Endothelial cell of umbilical vein (primary cell): ENCODE measurements at regions not wholly inside any gene's neighbourhood (a gene's known extent, or its start where the extent isn't known, plus 50 kb on each side); places are given as distances from the start of the nearest gene placed in this dataset.

Experiments
- BruUV-seq: library from RNA; stranded (reverse); fragments of 400-500 nt; replicated peaks from 2 replicates; lab custom pipeline; 2021; lab: Mats Ljungman, UMichigan
- CTCF ChIA-PET: fragments of 300-600, 350-600 bp; sonication (Branson Sonifier 250); formaldehyde crosslinking; loops from one replicate; lab custom pipeline; 2021; ENCODE audit warnings: antibody characterized with exemption, inconsistent platforms; lab: Charles Lee
- POLR2A ChIA-PET: fragments of 300-600, 350-600 bp; sonication (Branson Sonifier 250); formaldehyde crosslinking; loops from one replicate; lab custom pipeline; 2021; ENCODE audit warnings: antibody characterized with exemption, inconsistent platforms; lab: Charles Lee
- DNase-seq: peaks from one replicate; pipeline ENCODE4 v3.0.0-alpha.2; 2011; ENCODE audit warnings: low read depth, low spot score
- FAIRE-seq: peaks from 2 replicates; lab custom pipeline; 2011; peaks lifted over from hg19 to GRCh38; lab: Jason Lieb, UNC
- H2AFZ ChIP-seq: 2 replicates; pipeline ENCODE4 v1.6.0; 2012; ENCODE audit warnings: low read depth, low read length, control low read depth, inconsistent platforms
- H3K27ac ChIP-seq: 2 replicates; pipeline ENCODE4 v1.5.1; 2011; ENCODE audit warnings: low read depth, mild to moderate bottlenecking, control low read depth, low read length, moderate library complexity; ENCODE audit not compliant: insufficient read depth
- H3K27me3 ChIP-seq, 2 experiments: 2 replicates each; pipeline versions ENCODE4 v1.6.0 to v1.6.1; 2011; ENCODE audit warnings: low read length in 2 of 2, mixed read lengths in 1 of 2; ENCODE audit not compliant: control insufficient read depth in 2 of 2, insufficient read depth in 2 of 2
- H3K36me3 ChIP-seq, 2 experiments: 2 replicates in 1 of 2; 3 replicates in 1 of 2; pipeline ENCODE4 v1.5.1; 2011; ENCODE audit warnings: low read length in 2 of 2, mild to moderate bottlenecking in 1 of 2, moderate library complexity in 1 of 2; ENCODE audit not compliant: control insufficient read depth in 2 of 2, insufficient read depth in 2 of 2; ENCODE audit errors: extremely low read depth in 1 of 2
- H3K4me1 ChIP-seq: 3 replicates; pipeline ENCODE4 v1.5.1; 2011; ENCODE audit warnings: mild to moderate bottlenecking, low read length; ENCODE audit not compliant: control insufficient read depth, insufficient read depth; ENCODE audit errors: extremely low read depth
- H3K4me2 ChIP-seq: 2 replicates; pipeline ENCODE4 v1.6.1; 2011; ENCODE audit warnings: low read length, control low read depth, mixed read lengths; ENCODE audit not compliant: insufficient read depth
- H3K4me3 ChIP-seq, 3 experiments: fragments of 200-600 bp in 1 of 3; sonication (generic), shearing (Covaris generic) in 1 of 3; replicated peaks in 1 of 3; 2 replicates each; pipeline ENCODE4 v1.5.1; 2011 to 2016; ENCODE audit warnings: control low read depth in 3 of 3, low read length in 3 of 3, mild to moderate bottlenecking in 2 of 3, inconsistent platforms in 1 of 3, low read depth in 1 of 3, moderate library complexity in 1 of 3; ENCODE audit not compliant: insufficient read depth in 1 of 3
- H3K79me2 ChIP-seq: 2 replicates; pipeline ENCODE4 v1.6.0; 2012; ENCODE audit warnings: low read length, inconsistent platforms; ENCODE audit not compliant: control insufficient read depth, insufficient read depth
- H3K9ac ChIP-seq: replicated peaks from 2 replicates; pipeline ENCODE3; 2011; ENCODE audit warnings: low read length, control low read depth; ENCODE audit not compliant: insufficient read depth; ENCODE audit errors: extremely low read depth
- H3K9me1 ChIP-seq: replicated peaks from 3 replicates; pipeline ENCODE4 v1.6.0; 2011; ENCODE audit warnings: mild to moderate bottlenecking, low read length; ENCODE audit not compliant: control insufficient read depth, insufficient read depth; ENCODE audit errors: extremely low read depth
- H3K9me3 ChIP-seq: replicated peaks from 2 replicates; pipeline ENCODE4 v1.5.1; 2012; ENCODE audit warnings: low read length, inconsistent platforms; ENCODE audit not compliant: control insufficient read depth, insufficient read depth
- H4K20me1 ChIP-seq: replicated peaks from 2 replicates; pipeline ENCODE3; 2011; ENCODE audit warnings: mild to moderate bottlenecking, low read length; ENCODE audit not compliant: control insufficient read depth, insufficient read depth; ENCODE audit errors: extremely low read depth
- CTCF ChIP-seq, 2 donors: IDR thresholded peaks; 1 replicate in 1 of 2; 2 replicates in 1 of 2; pipeline ENCODE4 v1.5.1; 2011; ENCODE audit warnings: low read length in 2 of 2, mild to moderate bottlenecking in 2 of 2, moderate library complexity in 2 of 2, control low read depth in 1 of 2, inconsistent platforms in 1 of 2, low read depth in 1 of 2; ENCODE audit not compliant: insufficient read depth in 1 of 2; ENCODE audit errors: extremely low read depth in 1 of 2
- EZH2 ChIP-seq: IDR thresholded peaks from 2 replicates; pipeline ENCODE4 v1.6.1; 2012; ENCODE audit warnings: borderline replicate concordance, low read depth, mild to moderate bottlenecking, moderate library complexity, low read length, inconsistent platforms; ENCODE audit not compliant: severe bottlenecking
- FOS ChIP-seq: IDR thresholded peaks from 2 replicates; pipeline ENCODE4 v1.6.1; 2011; ENCODE audit warnings: mild to moderate bottlenecking, low read length, moderate library complexity, borderline replicate concordance; ENCODE audit not compliant: insufficient read depth
- GATA2 ChIP-seq: IDR thresholded peaks from 2 replicates; pipeline ENCODE4 v1.7.0; 2011; ENCODE audit warnings: low read depth, mild to moderate bottlenecking, moderate library complexity, mixed read lengths, low read length; ENCODE audit not compliant: insufficient read length, insufficient read depth
- JUN ChIP-seq: IDR thresholded peaks from 2 replicates; pipeline ENCODE4 v1.6.1; 2011; ENCODE audit warnings: borderline replicate concordance, low read depth; ENCODE audit not compliant: insufficient read length, insufficient read depth
- MAX ChIP-seq: IDR thresholded peaks from 2 replicates; pipeline ENCODE4 v1.6.1; 2011; ENCODE audit not compliant: insufficient read depth, insufficient read length
- MYC ChIP-seq: IDR thresholded peaks from one replicate; pipeline ENCODE4 v1.6.1; 2011; ENCODE audit warnings: mild to moderate bottlenecking, low read depth, low read length
- POLR2A ChIP-seq: IDR thresholded peaks from 2 replicates; pipeline ENCODE4 v1.6.1; 2012; ENCODE audit warnings: low read depth, mild to moderate bottlenecking, control low read depth, low read length
- POLR2AphosphoS5 ChIP-seq: IDR thresholded peaks from 2 replicates; pipeline ENCODE4 v1.6.1; 2012; ENCODE audit warnings: low read depth, mild to moderate bottlenecking, control low read depth, low read length, moderate library complexity; ENCODE audit not compliant: insufficient read depth
- dilution Hi-C: fragments of 300-500 bp; cut with MboI; formaldehyde crosslinking; loops from one replicate; pipeline ENCODE4 v1.15.0; 2019; ENCODE audit warnings: low sequenced_read_pairs; ENCODE audit not compliant: extremely low pct_ligation_motif_present
- intact Hi-C: fragments of 100-400 bp; cut with micrococcal nuclease; formaldehyde crosslinking; loops from one replicate; pipeline ENCODE4 v1.10.0; 2022

GRCh38 chr2:172335736-172336135 is 91.7 kb upstream of the ITGA6 start:
- POLR2A ChIA-PET = no interaction called here
- CTCF ChIA-PET = interaction anchor here (0.7 kb wide), 1 partner anchor 126 kb away, joined by 3 read pairs; no protein-coding TSS in a partner anchor
- no peaks in the 10 kb centered on the region for H3K9me1 ChIP-seq
- peaks cover 2% of the 10 kb centered on the region for H3K4me1 ChIP-seq
- H3K9ac ChIP-seq = no peak overlapping the region
- H3K36me3 ChIP-seq = no peaks in the 10 kb centered on the region
- no peaks in the 10 kb centered on the region for H3K79me2 ChIP-seq
- no peaks in the 10 kb centered on the region for H3K9me3 ChIP-seq
- dilution Hi-C loops = no loop called here
- no peak for DNase-seq
- no peak for FAIRE-seq
- H3K4me2 ChIP-seq = no peak overlapping the region
- no peak overlapping the region for H3K4me3 ChIP-seq
- BruUV-seq = no TSS peak
- intact Hi-C loops = no loop called here
- H2AFZ ChIP-seq = no peak overlapping the region
- H3K27me3 ChIP-seq = no peaks in the 10 kb centered on the region
- no peaks in the 10 kb centered on the region for H4K20me1 ChIP-seq
- no peak overlapping the region for H3K27ac ChIP-seq
- TF ChIP-seq JUN (no peak), GATA2 (no peak), MYC (no peak), POLR2AphosphoS5 (no peak), CTCF (IDR thresholded peaks at IDR 0.05; ENCODE audit: extremely low read depth in 1 of 2, insufficient read depth in 1 of 2, low read depth in 1 of 2, low read length in 2 of 2) (no peak)

- DNase-seq (no peak), FAIRE-seq (no peak)
- H3K79me2 ChIP-seq = no peaks in the 10 kb centered on the region
- H3K9me3 ChIP-seq = no peaks in the 10 kb centered on the region
- TF ChIP-seq CTCF (IDR thresholded peaks at IDR 0.05; ENCODE audit: extremely low read depth in 1 of 2, insufficient read depth in 1 of 2, low read depth in 1 of 2, low read length in 2 of 2) (no peak), JUN (no peak), POLR2AphosphoS5 (no peak), GATA2 (no peak), MYC (no peak), MAX (no peak), POLR2A (no peak), EZH2 (no peak), FOS (no peak)
- no peak overlapping the region for H3K9ac ChIP-seq
- CTCF ChIA-PET = no interaction called here
- H3K4me1 ChIP-seq = peaks cover 2% of the 10 kb centered on the region
- intact Hi-C loops (no loop called here), dilution Hi-C loops (no loop called here)
- POLR2A ChIA-PET = no interaction called here
- no TSS peak for BruUV-seq
- H4K20me1 ChIP-seq = no peaks in the 10 kb centered on the region
- H3K9me1 ChIP-seq = no peaks in the 10 kb centered on the region
- no peak overlapping the region for H3K4me3 ChIP-seq
- no peak overlapping the region for H3K27ac ChIP-seq
- no peak overlapping the region for H3K4me2 ChIP-seq
- H2AFZ ChIP-seq = no peak overlapping the region
- no peaks in the 10 kb centered on the region for H3K27me3 ChIP-seq
- no peaks in the 10 kb centered on the region for H3K36me3 ChIP-seq
These were observed 90.7 kb upstream of the ITGA6 start for GRCh38 chr2:172336681-172337080.
